BJ (cell line): ENCODE measurements at regions not wholly inside any gene's neighbourhood (a gene's known extent, or its start where the extent isn't known, plus 50 kb on each side); places are given as distances from the start of the nearest gene placed in this dataset.

ENCODE experiments used
- CTCF ChIA-PET: fragments of 350-600 bp; formaldehyde crosslinking; extraction: SDS; loops from one replicate; lab custom pipeline; 2021; ENCODE audit warnings: antibody characterized with exemption, inconsistent platforms; lab: Yijun Ruan, JAX
- POLR2A ChIA-PET: fragments of 300-600 bp; sonication (Branson Sonifier 250); formaldehyde crosslinking; extraction: SDS; loops from one replicate; lab custom pipeline; 2021; ENCODE audit warnings: antibody characterized with exemption; lab: Charles Lee
- DNase-seq: peaks from one replicate; pipeline ENCODE4 v3.0.0-alpha.2; 2011; ENCODE audit warnings: low read depth
- H3K27me3 ChIP-seq: 2 replicates; pipeline ENCODE4 v1.6.0; 2011; ENCODE audit warnings: low read length; ENCODE audit not compliant: control insufficient read depth, insufficient read depth
- H3K36me3 ChIP-seq: 2 replicates; pipeline ENCODE4 v1.5.1; 2011; ENCODE audit warnings: low read length; ENCODE audit not compliant: control insufficient read depth, insufficient read depth
- H3K4me3 ChIP-seq: 2 replicates; pipeline ENCODE4 v1.5.1; 2011; ENCODE audit warnings: low read depth, mild to moderate bottlenecking, control low read depth, low read length
- TF ChIP-seq, protein P1 (sequence below): IDR thresholded peaks from 2 replicates; pipeline ENCODE4 v1.5.1; 2011; ENCODE audit warnings: low read depth, mild to moderate bottlenecking, control low read depth, inconsistent platforms, low read length, moderate library complexity; ENCODE audit not compliant: insufficient read depth

DNA sequence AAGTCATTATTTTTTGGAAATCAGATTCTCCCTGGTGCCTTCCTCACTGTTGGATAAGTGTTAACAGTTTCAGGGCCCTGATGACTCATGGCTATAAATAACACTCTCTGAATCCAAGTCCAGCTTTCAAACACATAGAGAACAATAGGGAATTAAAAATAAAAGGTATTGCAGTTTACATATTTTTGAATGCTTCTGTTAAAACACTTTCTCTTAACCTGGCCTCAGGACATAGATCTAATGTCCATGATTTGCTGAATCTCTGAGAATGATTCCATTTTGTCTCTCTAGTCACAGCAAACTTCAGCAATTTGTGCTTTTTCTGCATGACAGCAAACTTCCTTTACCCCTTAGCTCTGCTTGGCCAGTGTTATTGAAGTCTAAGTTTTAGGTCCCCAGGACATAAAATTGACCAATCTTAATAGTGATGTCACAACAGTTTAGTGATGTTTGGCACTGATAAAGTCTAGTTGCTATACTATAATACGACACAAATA, 1192.4 kb upstream of the CITED2 start:
- POLR2A ChIA-PET = no interaction called here
- no peak for DNase-seq
- H3K27me3 ChIP-seq = no peaks in the 10 kb centered on the region
- CTCF ChIA-PET = interaction anchor here (0.8 to 1.2 kb wide), 2 partner anchors 14 to 25 kb away, joined by 3 read pairs; no protein-coding TSS in a partner anchor
- H3K4me3 ChIP-seq = no peak overlapping the region
- TF ChIP-seq, protein P1, sequence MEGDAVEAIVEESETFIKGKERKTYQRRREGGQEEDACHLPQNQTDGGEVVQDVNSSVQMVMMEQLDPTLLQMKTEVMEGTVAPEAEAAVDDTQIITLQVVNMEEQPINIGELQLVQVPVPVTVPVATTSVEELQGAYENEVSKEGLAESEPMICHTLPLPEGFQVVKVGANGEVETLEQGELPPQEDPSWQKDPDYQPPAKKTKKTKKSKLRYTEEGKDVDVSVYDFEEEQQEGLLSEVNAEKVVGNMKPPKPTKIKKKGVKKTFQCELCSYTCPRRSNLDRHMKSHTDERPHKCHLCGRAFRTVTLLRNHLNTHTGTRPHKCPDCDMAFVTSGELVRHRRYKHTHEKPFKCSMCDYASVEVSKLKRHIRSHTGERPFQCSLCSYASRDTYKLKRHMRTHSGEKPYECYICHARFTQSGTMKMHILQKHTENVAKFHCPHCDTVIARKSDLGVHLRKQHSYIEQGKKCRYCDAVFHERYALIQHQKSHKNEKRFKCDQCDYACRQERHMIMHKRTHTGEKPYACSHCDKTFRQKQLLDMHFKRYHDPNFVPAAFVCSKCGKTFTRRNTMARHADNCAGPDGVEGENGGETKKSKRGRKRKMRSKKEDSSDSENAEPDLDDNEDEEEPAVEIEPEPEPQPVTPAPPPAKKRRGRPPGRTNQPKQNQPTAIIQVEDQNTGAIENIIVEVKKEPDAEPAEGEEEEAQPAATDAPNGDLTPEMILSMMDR = no peak
- no peaks in the 10 kb centered on the region for H3K36me3 ChIP-seq

DNA sequence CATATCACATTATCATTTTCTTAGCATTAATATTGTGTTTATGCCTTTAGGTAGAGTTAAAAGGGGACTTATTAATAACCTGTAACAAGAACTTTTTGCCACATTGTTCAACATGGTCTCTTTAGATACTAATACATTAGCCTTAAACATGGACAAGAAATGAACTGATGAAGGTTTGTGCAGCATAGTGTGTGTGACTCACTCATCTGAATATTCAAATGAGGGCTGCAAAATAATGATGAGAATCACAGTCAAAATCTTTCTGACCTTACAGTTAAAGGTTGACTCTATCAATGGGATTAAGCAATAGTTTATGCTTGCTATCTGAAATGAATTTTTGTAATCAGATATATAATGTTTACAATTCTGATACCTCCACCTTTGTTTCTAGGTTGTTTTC, 1189.3 kb upstream of the CITED2 start:
- DNase-seq = no peak
- TF ChIP-seq, protein P1 = no peak
- no peaks in the 10 kb centered on the region for H3K36me3 ChIP-seq
- H3K27me3 ChIP-seq = no peaks in the 10 kb centered on the region
- no peak overlapping the region for H3K4me3 ChIP-seq
- ChIA-PET POLR2A (no interaction called here), CTCF (no interaction called here)

DNA sequence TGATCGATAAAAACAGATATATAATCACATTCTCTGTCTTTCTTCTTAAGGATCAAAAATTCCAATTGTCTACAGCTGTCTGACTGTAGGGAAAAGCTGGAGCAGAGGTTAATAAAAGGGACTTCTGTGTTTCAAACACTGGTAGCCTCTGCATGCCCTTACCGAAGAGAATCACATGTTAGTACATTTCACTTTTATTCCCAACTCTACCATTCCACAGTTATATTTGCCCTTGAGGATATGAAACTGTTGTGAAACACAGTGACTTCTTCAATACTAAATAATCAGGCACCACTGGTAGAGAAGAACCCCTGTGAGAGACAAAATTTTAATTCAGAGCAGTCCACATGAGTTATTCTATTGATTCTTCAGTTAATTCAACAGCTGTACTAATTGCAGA, 1187.3 kb upstream of the CITED2 start:
- no peak for DNase-seq
- Histone ChIP-seq H3K36me3 (no peaks in the 10 kb centered on the region), H3K4me3 (no peak overlapping the region), H3K27me3 (no peaks in the 10 kb centered on the region)
- ChIA-PET CTCF (no interaction called here), POLR2A (no interaction called here)
- TF ChIP-seq, protein P1 = no peak

DNA sequence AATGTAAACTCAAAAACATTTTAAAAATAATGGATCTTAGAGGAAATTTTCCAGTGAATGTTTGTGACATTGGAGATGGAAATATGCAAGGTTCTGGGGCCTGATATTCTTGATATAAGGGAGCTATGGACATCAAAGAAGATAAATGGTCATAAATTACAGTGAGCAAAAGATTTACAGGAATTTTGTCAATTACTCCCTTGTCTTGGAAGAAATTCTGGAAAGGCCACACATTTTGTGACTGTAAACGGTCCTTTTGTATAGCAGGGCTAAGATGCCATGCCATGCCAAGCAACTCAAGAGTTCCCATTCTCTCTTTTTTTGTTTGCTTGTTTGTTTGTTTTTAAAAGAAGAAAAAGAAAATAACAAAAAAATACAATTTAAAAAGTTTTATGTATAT, 1186.2 kb upstream of the CITED2 start:
- H3K4me3 ChIP-seq = no peak overlapping the region
- POLR2A ChIA-PET = no interaction called here
- TF ChIP-seq, protein P1 = no peak

DNA sequence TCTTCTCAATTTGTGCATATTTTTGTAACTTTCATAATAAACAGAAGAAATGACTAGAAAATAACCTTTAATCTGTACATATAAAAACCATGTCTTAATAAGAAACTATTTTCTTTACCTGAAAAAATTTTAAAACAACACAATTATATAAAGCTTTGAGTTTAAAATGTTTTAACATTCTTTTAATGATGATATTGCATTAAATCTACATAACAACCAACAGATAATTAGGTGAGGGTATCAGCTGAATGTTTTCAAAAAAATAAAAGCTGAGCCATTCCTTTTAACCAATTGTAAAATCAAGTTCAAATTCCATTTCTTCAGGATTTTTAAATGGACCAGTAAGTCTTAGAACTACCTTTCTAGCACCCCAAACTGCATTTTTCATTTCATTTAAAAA, 1185.0 kb upstream of the CITED2 start:
- H3K4me3 ChIP-seq = no peak overlapping the region
- DNase-seq = no peak
- no peaks in the 10 kb centered on the region for H3K27me3 ChIP-seq
- ChIA-PET POLR2A (no interaction called here), CTCF (no interaction called here)
- TF ChIP-seq, protein P1 = no peak
- no peaks in the 10 kb centered on the region for H3K36me3 ChIP-seq

More for the DNA sequence above, 1186.2 kb upstream of the CITED2 start:
- H3K27me3 ChIP-seq = no peaks in the 10 kb centered on the region
- CTCF ChIA-PET = no interaction called here
- DNase-seq = no peak
- H3K36me3 ChIP-seq = no peaks in the 10 kb centered on the region
